Nephron progenitor cell (in vitro differentiated cells): ENCODE measurements at regions not wholly inside any gene's neighbourhood (a gene's known extent, or its start where the extent isn't known, plus 50 kb on each side); places are given as distances from the start of the nearest gene placed in this dataset.

Experiments
- DNase-seq: peaks from one replicate; pipeline ENCODE4 v3.0.0; 2021
- H3K27ac Mint-ChIP-seq: 2 replicates; pipeline ENCODE4 v1.8.0; 2021; ENCODE audit warnings: mild to moderate bottlenecking, moderate library complexity, mixed read lengths
- H3K27me3 Mint-ChIP-seq: 2 replicates; pipeline ENCODE4 v1.8.0; 2021; ENCODE audit warnings: mild to moderate bottlenecking, low read depth, mixed read lengths; ENCODE audit not compliant: poor library complexity
- H3K36me3 Mint-ChIP-seq: 2 replicates; pipeline ENCODE4 v1.8.0; 2021; ENCODE audit warnings: low read depth, mixed read lengths
- H3K4me1 Mint-ChIP-seq: 2 replicates; pipeline ENCODE4 v1.8.0; 2021; ENCODE audit warnings: mixed read lengths
- H3K4me3 Mint-ChIP-seq: 2 replicates; pipeline ENCODE4 v1.8.0; 2021; ENCODE audit warnings: mild to moderate bottlenecking, moderate library complexity, mixed read lengths
- H3K9me3 Mint-ChIP-seq: 2 replicates; pipeline ENCODE4 v1.8.0; 2021; ENCODE audit warnings: mild to moderate bottlenecking, moderate library complexity, mixed read lengths
- TF ChIP-seq, protein P1 (sequence below): fragments of 200-600 bp; sonication (generic); IDR thresholded peaks from 2 replicates; pipeline ENCODE4 v1.5.0; 2021; ENCODE audit warnings: antibody characterized with exemption

GRCh38 chr2:122216901-122217300, 461.4 kb downstream of the TSN start:
- Mint-ChIP-seq H3K9me3 (no peaks in the 10 kb centered on the region), H3K4me3 (no peak overlapping the region), H3K27ac (no peak overlapping the region), H3K4me1 (peaks cover 3% of the 10 kb centered on the region), H3K27me3 (peaks cover 12% of the 10 kb centered on the region), H3K36me3 (no peaks in the 10 kb centered on the region)
- TF ChIP-seq, protein P1, sequence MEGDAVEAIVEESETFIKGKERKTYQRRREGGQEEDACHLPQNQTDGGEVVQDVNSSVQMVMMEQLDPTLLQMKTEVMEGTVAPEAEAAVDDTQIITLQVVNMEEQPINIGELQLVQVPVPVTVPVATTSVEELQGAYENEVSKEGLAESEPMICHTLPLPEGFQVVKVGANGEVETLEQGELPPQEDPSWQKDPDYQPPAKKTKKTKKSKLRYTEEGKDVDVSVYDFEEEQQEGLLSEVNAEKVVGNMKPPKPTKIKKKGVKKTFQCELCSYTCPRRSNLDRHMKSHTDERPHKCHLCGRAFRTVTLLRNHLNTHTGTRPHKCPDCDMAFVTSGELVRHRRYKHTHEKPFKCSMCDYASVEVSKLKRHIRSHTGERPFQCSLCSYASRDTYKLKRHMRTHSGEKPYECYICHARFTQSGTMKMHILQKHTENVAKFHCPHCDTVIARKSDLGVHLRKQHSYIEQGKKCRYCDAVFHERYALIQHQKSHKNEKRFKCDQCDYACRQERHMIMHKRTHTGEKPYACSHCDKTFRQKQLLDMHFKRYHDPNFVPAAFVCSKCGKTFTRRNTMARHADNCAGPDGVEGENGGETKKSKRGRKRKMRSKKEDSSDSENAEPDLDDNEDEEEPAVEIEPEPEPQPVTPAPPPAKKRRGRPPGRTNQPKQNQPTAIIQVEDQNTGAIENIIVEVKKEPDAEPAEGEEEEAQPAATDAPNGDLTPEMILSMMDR: no peak
- no peak for DNase-seq

DNA sequence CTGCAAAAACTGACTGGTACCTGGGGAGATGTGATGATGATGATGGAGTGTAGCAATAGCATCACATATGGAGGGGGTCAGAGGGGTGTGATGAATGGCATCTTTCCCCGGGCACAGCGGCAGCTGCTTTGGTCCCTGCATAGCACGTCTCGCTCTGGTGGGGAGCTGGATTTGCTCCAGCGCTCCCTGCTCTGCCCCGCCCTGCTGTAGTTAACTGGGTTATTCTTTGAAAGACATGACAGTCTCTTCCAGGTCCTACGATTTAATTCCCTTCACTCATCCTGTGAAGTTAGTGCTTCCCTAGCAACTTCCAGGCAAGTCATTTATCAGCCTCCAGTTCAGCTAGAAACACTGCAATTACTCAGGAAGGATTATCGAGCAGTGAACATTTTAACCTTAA, 463.1 kb downstream of the TSN start:
- Mint-ChIP-seq H3K27ac (no peak overlapping the region), H3K4me1 (peaks cover 3% of the 10 kb centered on the region), H3K9me3 (no peaks in the 10 kb centered on the region), H3K27me3 (peaks cover 15% of the 10 kb centered on the region), H3K36me3 (no peaks in the 10 kb centered on the region), H3K4me3 (no peak overlapping the region)
- TF ChIP-seq, protein P1: no peak
- no peak for DNase-seq

- H3K4me3 Mint-ChIP-seq: no peak overlapping the region
- H3K27me3 Mint-ChIP-seq: peaks cover 17% of the 10 kb centered on the region
- no peaks in the 10 kb centered on the region for H3K36me3 Mint-ChIP-seq
- H3K27ac Mint-ChIP-seq: no peak overlapping the region
- no peaks in the 10 kb centered on the region for H3K9me3 Mint-ChIP-seq
- peaks cover 3% of the 10 kb centered on the region for H3K4me1 Mint-ChIP-seq
- DNase-seq: no peak
- TF ChIP-seq, protein P1: no peak
Measured at GRCh38 chr2:122219504-122219903, 464.1 kb downstream of the TSN start.

DNA sequence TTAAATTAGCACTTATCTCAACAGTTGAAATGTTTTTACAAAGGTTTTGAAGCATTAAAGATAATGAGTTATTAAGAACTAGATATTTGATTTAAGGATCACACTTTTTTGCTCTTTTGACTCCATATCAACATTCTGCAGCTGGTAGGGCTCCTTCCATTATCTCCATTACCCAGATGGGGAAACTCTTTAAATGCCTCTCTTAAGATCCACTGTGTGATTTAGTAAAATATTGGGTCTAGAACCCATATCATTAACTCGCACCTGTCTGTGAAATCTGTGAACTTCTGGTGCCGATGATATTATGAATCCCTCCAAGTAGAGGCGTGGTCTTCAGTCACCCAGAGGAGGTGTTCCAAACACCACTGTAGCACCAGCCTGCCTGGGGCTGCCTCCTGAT, 466.2 kb downstream of the TSN start:
- H3K36me3 Mint-ChIP-seq: no peaks in the 10 kb centered on the region
- no peak overlapping the region for H3K4me3 Mint-ChIP-seq
- peaks cover 3% of the 10 kb centered on the region for H3K4me1 Mint-ChIP-seq
- H3K9me3 Mint-ChIP-seq: no peaks in the 10 kb centered on the region
- TF ChIP-seq, protein P1: no peak
- peaks cover 13% of the 10 kb centered on the region for H3K27me3 Mint-ChIP-seq
- no peak overlapping the region for H3K27ac Mint-ChIP-seq
- no peak for DNase-seq

DNA sequence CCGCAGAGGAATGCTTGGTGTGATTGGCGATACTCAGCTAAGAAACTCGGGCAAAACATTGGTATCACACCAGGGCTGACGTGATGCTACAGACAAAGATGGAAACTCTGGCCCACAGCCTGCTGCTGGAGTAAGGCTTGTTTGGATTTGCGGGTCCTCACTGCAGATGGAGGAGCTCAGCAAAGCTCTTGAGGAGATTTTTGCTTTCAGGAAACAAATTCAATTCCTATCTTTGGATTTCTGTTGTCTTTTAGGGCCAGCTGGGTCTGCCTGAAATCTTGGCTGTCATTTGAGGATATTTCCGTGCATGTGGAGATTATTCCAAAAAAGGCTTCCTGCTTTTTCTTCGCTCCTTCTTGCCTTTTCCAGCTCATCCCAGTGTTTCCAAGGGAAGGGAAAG, 475.8 kb downstream of the TSN start:
- Mint-ChIP-seq H3K27ac (no peak overlapping the region), H3K27me3 (peaks cover 4% of the 10 kb centered on the region)

GRCh38 chr2:122233372-122233771, 477.9 kb downstream of the TSN start:
- Mint-ChIP-seq H3K4me1 (no peaks in the 10 kb centered on the region), H3K36me3 (no peaks in the 10 kb centered on the region), H3K4me3 (no peak overlapping the region), H3K27me3 (peaks cover 13% of the 10 kb centered on the region), H3K9me3 (no peaks in the 10 kb centered on the region), H3K27ac (no peak overlapping the region)
- no peak for DNase-seq
- TF ChIP-seq, protein P1: no peak

More for the DNA sequence above, 475.8 kb downstream of the TSN start:
- DNase-seq: no peak
- Mint-ChIP-seq H3K4me1 (no peaks in the 10 kb centered on the region), H3K4me3 (no peak overlapping the region), H3K36me3 (no peaks in the 10 kb centered on the region), H3K9me3 (no peaks in the 10 kb centered on the region)
- TF ChIP-seq, protein P1: no peak
